Testis (tissue), 2 donors: ENCODE measurements at regions not wholly inside any gene's neighbourhood (a gene's known extent, or its start where the extent isn't known, plus 50 kb on each side); places are given as distances from the start of the nearest gene placed in this dataset.

Experiments
- POLR2A ChIP-seq: fragments of 450-650 bp; IDR thresholded peaks from one replicate; pipeline ENCODE4 v1.6.1; 2017; ENCODE audit warnings: antibody characterized with exemption, mild to moderate bottlenecking, moderate library complexity
- TF ChIP-seq, protein P1 (sequence below), 3 experiments: fragments of 450-650 bp in 2 of 3; fragments of 200-600 bp in 1 of 3; sonication (generic) in 1 of 3; IDR thresholded peaks; one replicate each; pipeline ENCODE4 v1.5.1; 2016 to 2019; ENCODE audit warnings: antibody characterized with exemption in 3 of 3, mild to moderate bottlenecking in 2 of 3, moderate library complexity in 1 of 3

GRCh38 chr19:21604951-21605476 lies 99.6 kb downstream of the ZNF429 start:
- TF ChIP-seq, protein P1, sequence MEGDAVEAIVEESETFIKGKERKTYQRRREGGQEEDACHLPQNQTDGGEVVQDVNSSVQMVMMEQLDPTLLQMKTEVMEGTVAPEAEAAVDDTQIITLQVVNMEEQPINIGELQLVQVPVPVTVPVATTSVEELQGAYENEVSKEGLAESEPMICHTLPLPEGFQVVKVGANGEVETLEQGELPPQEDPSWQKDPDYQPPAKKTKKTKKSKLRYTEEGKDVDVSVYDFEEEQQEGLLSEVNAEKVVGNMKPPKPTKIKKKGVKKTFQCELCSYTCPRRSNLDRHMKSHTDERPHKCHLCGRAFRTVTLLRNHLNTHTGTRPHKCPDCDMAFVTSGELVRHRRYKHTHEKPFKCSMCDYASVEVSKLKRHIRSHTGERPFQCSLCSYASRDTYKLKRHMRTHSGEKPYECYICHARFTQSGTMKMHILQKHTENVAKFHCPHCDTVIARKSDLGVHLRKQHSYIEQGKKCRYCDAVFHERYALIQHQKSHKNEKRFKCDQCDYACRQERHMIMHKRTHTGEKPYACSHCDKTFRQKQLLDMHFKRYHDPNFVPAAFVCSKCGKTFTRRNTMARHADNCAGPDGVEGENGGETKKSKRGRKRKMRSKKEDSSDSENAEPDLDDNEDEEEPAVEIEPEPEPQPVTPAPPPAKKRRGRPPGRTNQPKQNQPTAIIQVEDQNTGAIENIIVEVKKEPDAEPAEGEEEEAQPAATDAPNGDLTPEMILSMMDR (IDR thresholded peaks at IDR 0.05): no peak
- no peak for TF ChIP-seq POLR2A
